CD14-positive monocyte (primary cell): ENCODE measurements at regions not wholly inside any gene's neighbourhood (a gene's known extent, or its start where the extent isn't known, plus 50 kb on each side); places are given as distances from the start of the nearest gene placed in this dataset.

Experiments used
- DNase-seq, 3 donors: peaks; one replicate each; pipeline ENCODE4 v3.0.0-alpha.2; 2011 to 2022
- H2AFZ ChIP-seq: 2 replicates; pipeline ENCODE4 v1.6.0; 2012; ENCODE audit warnings: mild to moderate bottlenecking, low read depth, low read length, inconsistent platforms; ENCODE audit not compliant: insufficient read depth, poor library complexity, severe bottlenecking
- H3K27ac ChIP-seq, 2 donors: 1 replicate in 1 of 2; 2 replicates in 1 of 2; pipeline ENCODE4 v1.5.1; 2012 to 2013; ENCODE audit warnings: low read length in 2 of 2, control low read depth in 1 of 2, inconsistent platforms in 1 of 2, low read depth in 1 of 2, mild to moderate bottlenecking in 1 of 2
- H3K27me3 ChIP-seq, 2 donors: one replicate each; pipeline versions ENCODE4 v1.6.0 to v1.6.1; 2011 to 2013; ENCODE audit warnings: low read length in 2 of 2; ENCODE audit not compliant: control insufficient read depth in 2 of 2, insufficient read depth in 2 of 2
- H3K36me3 ChIP-seq, 2 donors: replicated peaks in 1 of 2; 1 replicate in 1 of 2; 2 replicates in 1 of 2; pipeline versions ENCODE4 v1.5.1 to v1.6.1; 2012 to 2013; ENCODE audit warnings: low read length in 2 of 2, control low read depth in 1 of 2, inconsistent platforms in 1 of 2, mild to moderate bottlenecking in 1 of 2; ENCODE audit not compliant: insufficient read depth in 2 of 2, control insufficient read depth in 1 of 2
- H3K4me1 ChIP-seq, 2 donors: 1 replicate in 1 of 2; 2 replicates in 1 of 2; pipeline versions ENCODE4 v1.5.1 to v1.6.1; 2012 to 2013; ENCODE audit warnings: low read length in 2 of 2, control low read depth in 1 of 2, inconsistent platforms in 1 of 2, mild to moderate bottlenecking in 1 of 2, moderate library complexity in 1 of 2; ENCODE audit not compliant: insufficient read depth in 2 of 2, control insufficient read depth in 1 of 2
- H3K4me2 ChIP-seq: replicated peaks from 2 replicates; pipeline ENCODE3; 2012; ENCODE audit warnings: low read length, moderate library complexity, mild to moderate bottlenecking; ENCODE audit not compliant: poor library complexity, severe bottlenecking; ENCODE audit errors: extremely low read depth
- H3K4me3 ChIP-seq, 3 experiments: fragments of 200-600 bp in 1 of 3; sonication (generic) in 1 of 3; replicated peaks in 1 of 3; 1 replicate in 2 of 3; 2 replicates in 1 of 3; pipeline ENCODE4 v1.5.1; 2011 to 2013; ENCODE audit warnings: low read length in 3 of 3, mild to moderate bottlenecking in 3 of 3, control low read depth in 2 of 3, low read depth in 2 of 3, inconsistent platforms in 1 of 3, moderate library complexity in 1 of 3
- H3K79me2 ChIP-seq: 2 replicates; pipeline ENCODE4 v1.6.0; 2012; ENCODE audit warnings: mild to moderate bottlenecking, control low read depth, inconsistent platforms, low read length, moderate library complexity; ENCODE audit not compliant: insufficient read depth
- H3K9ac ChIP-seq: 2 replicates; pipeline ENCODE4 v1.6.0; 2017; ENCODE audit warnings: low read length, mild to moderate bottlenecking; ENCODE audit not compliant: insufficient read depth, poor library complexity, severe bottlenecking
- H3K9me3 ChIP-seq, 2 donors: replicated peaks in 1 of 2; 1 replicate in 1 of 2; 2 replicates in 1 of 2; pipeline versions ENCODE4 v1.5.1 to v1.6.1; 2012 to 2013; ENCODE audit warnings: low read length in 2 of 2, control low read depth in 1 of 2; ENCODE audit not compliant: control insufficient read depth in 1 of 2, insufficient read depth in 1 of 2
- H4K20me1 ChIP-seq: 2 replicates; pipeline ENCODE4 v1.6.0; 2012; ENCODE audit warnings: mild to moderate bottlenecking, low read length, control low read depth, moderate library complexity; ENCODE audit not compliant: insufficient read depth
- H3K27ac Mint-ChIP-seq, 7 donors: one replicate each; pipeline ENCODE4 v1.8.0; 2020; ENCODE audit warnings: mild to moderate bottlenecking in 7 of 7, mixed read lengths in 7 of 7, moderate library complexity in 6 of 7, inconsistent platforms in 2 of 7
- H3K27me3 Mint-ChIP-seq, 3 donors: one replicate each; pipeline ENCODE4 v1.8.0; 2021 to 2022; ENCODE audit warnings: low read depth in 3 of 3, mild to moderate bottlenecking in 3 of 3, mixed read lengths in 3 of 3, moderate library complexity in 3 of 3, inconsistent platforms in 1 of 3
- H3K36me3 Mint-ChIP-seq, 2 donors: one replicate each; pipeline ENCODE4 v1.8.0; 2020; ENCODE audit warnings: mixed read lengths in 2 of 2, inconsistent platforms in 1 of 2, mild to moderate bottlenecking in 1 of 2
- H3K4me1 Mint-ChIP-seq: one replicate; pipeline ENCODE4 v1.8.0; 2020; ENCODE audit warnings: mild to moderate bottlenecking, mixed read lengths
- H3K4me3 Mint-ChIP-seq, 2 donors: one replicate each; pipeline ENCODE4 v1.8.0; 2020; ENCODE audit warnings: mild to moderate bottlenecking in 2 of 2, mixed read lengths in 2 of 2, moderate library complexity in 1 of 2
- H3K9me3 Mint-ChIP-seq, 7 donors: one replicate each; pipeline ENCODE4 v1.8.0; 2020 to 2022; ENCODE audit warnings: mixed read lengths in 7 of 7, mild to moderate bottlenecking in 6 of 7, moderate library complexity in 6 of 7, inconsistent platforms in 2 of 7
- WGBS: methylation state at CpG from one replicate; pipeline ENCODE4 v1.1.5; 2013; ENCODE audit warnings: missing lambda C conversion rate; ENCODE audit not compliant: insufficient coverage; 5-methylcytosine and 5-hydroxymethylcytosine counted together
- intact Hi-C, 2 donors: fragments of 100-400 bp; cut with micrococcal nuclease; formaldehyde crosslinking; loops; one replicate each; pipeline versions ENCODE4 v1.15.0 to v1.15.1; 2023
- TF ChIP-seq, protein P1 (sequence below): fragments of 200-600 bp; IDR thresholded peaks from one replicate; pipeline ENCODE4 v1.8.0; 2022; ENCODE audit warnings: antibody characterized with exemption, mild to moderate bottlenecking

DNA sequence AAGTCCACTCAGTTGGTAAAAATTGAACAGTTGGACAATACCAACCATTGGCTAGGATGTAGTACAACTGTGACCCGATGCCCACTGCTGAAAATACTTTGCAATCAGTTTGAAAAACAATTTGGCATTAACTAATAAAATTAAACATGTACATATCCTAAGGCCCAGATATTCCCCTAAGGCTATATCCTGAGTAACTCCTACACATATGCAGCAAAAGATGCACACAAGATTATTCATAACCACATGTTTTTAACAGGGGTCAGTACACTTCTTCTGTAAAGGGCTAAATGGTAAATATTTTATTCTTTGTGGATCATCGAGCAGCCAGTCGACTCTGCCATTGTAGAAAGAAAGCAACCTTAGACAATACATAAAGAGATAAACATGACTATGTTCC, 116.3 kb downstream of the MEX3B start:
- no peak for DNase-seq
- H3K4me1 ChIP-seq = no peaks in the 10 kb centered on the region
- H3K9me3 ChIP-seq = no peaks in the 10 kb centered on the region
- Mint-ChIP-seq H3K4me1 (no peaks in the 10 kb centered on the region), H3K36me3 (no peaks in the 10 kb centered on the region), H3K27ac (no peak overlapping the region), H3K4me3 (no peak overlapping the region), H3K27me3 (peaks cover 1 to 2% (median 1%) of the 10 kb centered on the region in 3 donors), H3K9me3 (peaks cover 0 to 9% (median 2%) of the 10 kb centered on the region in 7 donors)
- no peaks in the 10 kb centered on the region for H3K36me3 ChIP-seq
- no CpG with 5 or more reads among the region's 3 CpGs for WGBS
- H2AFZ ChIP-seq = no peak overlapping the region
- no peak overlapping the region for H3K4me2 ChIP-seq
- no peak overlapping the region for H3K4me3 ChIP-seq
- H3K9ac ChIP-seq = no peak overlapping the region
- H3K27me3 ChIP-seq = no peaks in the 10 kb centered on the region
- H4K20me1 ChIP-seq = no peaks in the 10 kb centered on the region
- no peaks in the 10 kb centered on the region for H3K79me2 ChIP-seq
- intact Hi-C loops = no loop called here
- H3K27ac ChIP-seq = no peak overlapping the region
- TF ChIP-seq, protein P1, sequence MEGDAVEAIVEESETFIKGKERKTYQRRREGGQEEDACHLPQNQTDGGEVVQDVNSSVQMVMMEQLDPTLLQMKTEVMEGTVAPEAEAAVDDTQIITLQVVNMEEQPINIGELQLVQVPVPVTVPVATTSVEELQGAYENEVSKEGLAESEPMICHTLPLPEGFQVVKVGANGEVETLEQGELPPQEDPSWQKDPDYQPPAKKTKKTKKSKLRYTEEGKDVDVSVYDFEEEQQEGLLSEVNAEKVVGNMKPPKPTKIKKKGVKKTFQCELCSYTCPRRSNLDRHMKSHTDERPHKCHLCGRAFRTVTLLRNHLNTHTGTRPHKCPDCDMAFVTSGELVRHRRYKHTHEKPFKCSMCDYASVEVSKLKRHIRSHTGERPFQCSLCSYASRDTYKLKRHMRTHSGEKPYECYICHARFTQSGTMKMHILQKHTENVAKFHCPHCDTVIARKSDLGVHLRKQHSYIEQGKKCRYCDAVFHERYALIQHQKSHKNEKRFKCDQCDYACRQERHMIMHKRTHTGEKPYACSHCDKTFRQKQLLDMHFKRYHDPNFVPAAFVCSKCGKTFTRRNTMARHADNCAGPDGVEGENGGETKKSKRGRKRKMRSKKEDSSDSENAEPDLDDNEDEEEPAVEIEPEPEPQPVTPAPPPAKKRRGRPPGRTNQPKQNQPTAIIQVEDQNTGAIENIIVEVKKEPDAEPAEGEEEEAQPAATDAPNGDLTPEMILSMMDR = no peak

DNA sequence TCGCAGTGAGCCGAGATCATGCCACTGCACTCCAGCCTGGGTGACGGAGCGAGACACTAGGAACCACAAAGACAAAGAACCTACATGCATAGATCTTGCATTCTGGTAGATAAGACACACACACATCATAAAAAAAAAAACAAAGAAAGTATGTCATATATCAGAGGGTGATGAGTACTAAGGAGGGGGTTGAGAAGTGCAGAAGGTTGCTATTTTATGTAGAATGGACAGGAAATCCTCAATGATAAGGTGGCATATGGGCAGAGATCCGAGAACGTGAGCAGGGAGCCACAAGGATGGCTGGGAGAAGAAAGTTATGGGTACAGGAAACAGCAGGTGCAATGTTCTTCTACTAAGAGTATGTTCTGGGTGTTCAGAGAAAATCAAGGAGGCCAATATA, 118.8 kb downstream of the MEX3B start:
- Histone ChIP-seq H3K36me3 (no peaks in the 10 kb centered on the region), H3K79me2 (no peaks in the 10 kb centered on the region), H3K9ac (no peak overlapping the region), H2AFZ (no peak overlapping the region), H3K4me1 (no peaks in the 10 kb centered on the region), H3K27me3 (no peaks in the 10 kb centered on the region), H3K9me3 (peaks cover 0 to 3% of the 10 kb centered on the region in 2 donors), H3K4me3 (no peak overlapping the region), H3K27ac (no peak overlapping the region), H4K20me1 (no peaks in the 10 kb centered on the region), H3K4me2 (no peak overlapping the region)
- 60% methylated on average over 2 of the region's 6 CpGs for WGBS
- no peak overlapping the region for H3K27ac Mint-ChIP-seq
- no peaks in the 10 kb centered on the region for H3K36me3 Mint-ChIP-seq
- TF ChIP-seq, protein P1 = no peak
- peaks cover 1 to 2% (median 1%) of the 10 kb centered on the region in 3 donors for H3K27me3 Mint-ChIP-seq
- peaks cover 0 to 7% (median 3%) of the 10 kb centered on the region in 7 donors for H3K9me3 Mint-ChIP-seq
- H3K4me1 Mint-ChIP-seq = no peaks in the 10 kb centered on the region
- intact Hi-C loops = no loop called here
- H3K4me3 Mint-ChIP-seq = no peak overlapping the region
- DNase-seq = no peak
